HG02973 (cell line): ENCODE measurements at regions not wholly inside any gene's neighbourhood (a gene's known extent, or its start where the extent isn't known, plus 50 kb on each side); places are given as distances from the start of the nearest gene placed in this dataset.
"Not testable (repeated sequence)": the region's sequence is repeated elsewhere in the genome, so short reads cannot be mapped to it uniquely, and the experiment has no call there.

Experiments used
- ATAC-seq: cut with Tn5 transposase; IDR thresholded peaks from one replicate; pipeline ENCODE4 v1.9.1; 2021; ENCODE audit warnings: moderate library complexity; ENCODE audit not compliant: unreplicated experiment

- no peak for ATAC-seq
These were observed 557.8 kb downstream of the SUCLG1 start for GRCh38 chr2:83901317-83901716.

DNA sequence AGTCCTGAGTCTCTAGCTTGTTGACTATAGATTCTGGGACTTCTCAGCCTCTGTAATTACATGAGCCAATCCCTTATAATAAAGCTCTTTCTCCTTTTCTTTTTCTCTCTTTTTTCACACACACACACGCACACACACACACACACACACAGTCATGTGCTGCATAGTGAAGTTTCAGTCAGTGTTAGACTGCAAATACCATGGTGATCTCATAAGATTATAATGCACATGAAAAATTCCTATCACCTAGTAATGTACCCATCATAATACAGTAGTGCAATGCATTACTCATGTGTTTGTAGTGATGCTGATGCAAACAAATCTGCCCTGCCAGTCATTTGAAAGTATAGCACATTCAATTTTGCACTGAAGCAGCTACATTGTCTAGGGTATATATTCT is 558.2 kb downstream of the SUCLG1 start:
- ATAC-seq, result no peak

GRCh38 chr2:83899271-83899670 is 559.8 kb downstream of the SUCLG1 start:
- no peak for ATAC-seq

DNA sequence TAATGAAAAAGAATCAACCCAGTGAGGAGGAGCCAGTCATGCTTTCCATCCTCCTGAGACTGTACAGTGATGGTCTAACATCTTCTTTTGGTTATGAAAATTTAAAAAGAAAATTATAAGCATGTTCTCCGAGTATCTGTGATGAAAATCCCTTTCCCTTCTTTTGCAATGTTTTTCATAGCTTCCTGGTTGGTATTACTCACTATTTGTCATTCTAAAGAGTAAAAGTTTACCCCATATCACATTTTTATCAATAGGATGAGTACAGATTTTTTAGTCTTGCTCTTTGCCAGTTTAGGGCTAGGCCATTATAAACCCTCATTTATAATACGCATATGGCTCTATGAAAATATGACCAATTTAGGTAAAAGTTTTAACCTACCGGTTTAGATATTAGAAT is 564.1 kb downstream of the SUCLG1 start:
- no peak for ATAC-seq

DNA sequence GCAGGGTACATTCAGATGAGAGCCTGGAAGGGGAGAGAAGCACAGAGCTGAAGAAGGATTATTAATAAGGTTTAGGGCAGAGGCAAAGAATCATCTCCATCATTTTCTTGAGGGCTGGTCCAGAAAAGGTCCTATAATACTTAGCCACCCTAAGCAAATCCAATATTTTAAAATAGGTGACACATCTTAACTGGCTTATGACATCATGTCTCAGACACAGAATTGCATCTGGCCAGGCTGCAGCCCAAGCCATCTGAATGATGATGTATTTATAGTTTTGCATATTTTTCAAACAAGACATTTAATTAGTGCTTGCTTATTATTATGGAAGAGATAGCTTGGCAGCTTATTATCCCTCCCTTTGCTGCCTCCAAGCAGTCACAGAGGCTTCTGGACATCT is 571.3 kb downstream of the SUCLG1 start:
- no peak for ATAC-seq

- no peak for ATAC-seq
These were observed 580.0 kb downstream of the SUCLG1 start for GRCh38 chr2:83879127-83879526.

GRCh38 chr2:83877261-83877660 is 581.8 kb downstream of the SUCLG1 start:
- not testable (repeated sequence) for ATAC-seq

DNA sequence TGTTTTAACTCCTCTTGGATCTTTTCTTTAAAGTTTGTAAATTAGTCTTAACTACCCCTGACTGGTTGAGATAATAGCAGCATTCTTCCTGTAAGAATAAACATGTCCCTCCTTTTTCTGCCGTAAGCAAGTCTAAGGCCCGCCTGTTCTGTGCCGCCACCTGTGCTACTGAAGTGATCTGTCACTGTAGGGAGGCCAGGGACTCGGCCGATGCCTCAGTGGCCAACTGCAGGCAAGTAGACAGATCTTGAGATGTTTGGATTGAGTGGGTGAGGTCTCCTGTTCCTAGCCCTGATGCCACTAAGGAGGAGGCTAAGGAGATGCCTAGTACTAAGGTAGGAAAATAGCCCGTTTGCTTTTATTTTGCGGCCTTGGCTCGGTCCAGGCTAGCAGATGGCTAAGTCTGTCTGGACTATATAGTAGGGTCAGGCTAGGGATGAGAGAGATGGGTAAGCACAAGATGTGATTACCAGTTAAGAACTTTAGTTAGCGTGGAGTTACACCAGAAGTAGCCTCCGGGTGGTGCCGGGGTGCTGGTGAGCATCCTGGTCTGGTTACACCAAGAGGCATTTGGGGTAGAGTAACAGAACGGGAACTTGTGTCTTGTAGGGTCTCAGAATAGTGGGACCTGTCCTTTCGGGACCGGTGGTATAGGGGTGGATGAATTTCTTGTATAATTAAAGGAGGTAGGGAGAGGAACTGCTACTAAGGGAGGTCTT is 584.2 kb downstream of the SUCLG1 start:
- ATAC-seq, result no peak

DNA sequence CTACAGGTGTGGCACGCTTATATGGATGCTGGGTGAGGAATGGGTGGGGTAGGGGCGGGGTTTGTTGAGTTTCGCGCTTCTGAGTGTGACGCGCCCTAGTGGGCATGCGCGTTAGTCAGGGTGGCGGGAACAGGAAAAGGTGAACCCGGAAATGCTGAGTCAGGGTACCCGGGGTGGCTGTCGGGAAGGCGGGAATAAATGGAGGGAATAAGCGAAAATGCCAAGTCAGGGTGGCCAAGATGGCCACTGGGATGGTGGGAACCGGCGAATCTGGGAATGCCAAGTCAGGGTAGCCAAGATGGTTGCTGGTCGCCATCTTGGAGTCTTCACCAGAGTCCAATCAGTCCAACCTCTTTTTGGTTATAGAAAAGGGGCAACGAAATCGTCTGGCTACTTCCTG is 585.0 kb downstream of the SUCLG1 start:
- ATAC-seq, result no peak

DNA sequence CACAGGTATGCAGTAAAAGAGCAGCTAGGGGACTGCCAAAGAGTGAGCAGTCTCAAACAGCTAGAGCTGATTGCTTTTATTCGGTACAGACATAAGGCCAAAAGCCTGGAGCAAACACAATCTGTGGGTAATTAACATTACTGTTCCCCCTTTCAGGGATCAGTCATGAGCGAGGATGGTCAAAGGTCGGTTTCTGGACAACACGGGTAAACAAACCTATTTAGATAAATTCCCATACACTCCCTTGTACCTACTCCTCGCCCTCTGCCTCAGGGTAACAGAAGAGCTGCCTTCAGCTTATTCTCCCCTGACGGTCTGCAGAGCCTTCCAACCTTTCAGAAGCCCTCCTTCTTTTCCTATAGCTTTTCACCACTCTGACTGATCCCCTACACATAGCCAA is 586.0 kb downstream of the SUCLG1 start:
- no peak for ATAC-seq

- no peak for ATAC-seq
These were observed 592.9 kb downstream of the SUCLG1 start for GRCh38 chr2:83866211-83866610.

DNA sequence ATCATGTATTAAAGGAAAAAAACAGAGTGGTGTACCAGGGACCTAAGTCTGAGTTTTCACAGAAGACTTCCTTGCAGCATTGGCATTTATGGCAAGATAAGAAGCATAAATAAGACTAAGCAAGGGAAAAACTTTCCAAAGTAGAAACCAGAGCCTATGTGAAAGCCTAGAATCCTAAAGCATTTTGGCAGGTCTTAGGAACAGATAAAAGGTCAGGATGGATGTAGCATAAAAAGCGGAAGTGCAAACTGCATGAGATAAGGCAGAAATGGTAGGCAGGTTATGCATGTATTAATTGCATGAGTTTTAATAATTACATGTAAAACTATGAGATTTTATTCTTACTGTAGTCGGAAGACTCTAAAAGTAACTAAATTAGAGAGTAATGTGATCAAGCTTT is 596.5 kb downstream of the SUCLG1 start:
- ATAC-seq, result no peak

GRCh38 chr2:83860320-83860719 is 598.8 kb downstream of the SUCLG1 start:
- ATAC-seq, result no peak

DNA sequence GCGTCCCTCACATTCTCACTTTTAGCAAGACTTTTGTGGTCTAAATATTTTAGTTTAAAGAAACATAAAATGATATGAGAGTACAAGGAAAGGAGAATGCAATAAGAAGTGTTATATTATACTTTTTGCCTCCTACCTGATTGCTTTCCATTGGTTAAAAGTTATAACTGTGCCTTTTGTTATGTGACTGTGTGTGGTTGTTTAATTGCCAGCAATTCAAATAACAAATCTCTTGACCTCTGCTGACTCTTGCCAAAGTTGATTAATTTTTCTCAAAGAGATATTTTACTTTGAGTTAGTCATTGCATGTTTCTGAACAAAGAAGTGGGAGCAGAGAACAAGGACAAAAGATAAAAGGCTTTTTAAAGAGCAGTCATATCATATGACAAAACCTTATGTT is 599.5 kb downstream of the SUCLG1 start:
- no peak for ATAC-seq

DNA sequence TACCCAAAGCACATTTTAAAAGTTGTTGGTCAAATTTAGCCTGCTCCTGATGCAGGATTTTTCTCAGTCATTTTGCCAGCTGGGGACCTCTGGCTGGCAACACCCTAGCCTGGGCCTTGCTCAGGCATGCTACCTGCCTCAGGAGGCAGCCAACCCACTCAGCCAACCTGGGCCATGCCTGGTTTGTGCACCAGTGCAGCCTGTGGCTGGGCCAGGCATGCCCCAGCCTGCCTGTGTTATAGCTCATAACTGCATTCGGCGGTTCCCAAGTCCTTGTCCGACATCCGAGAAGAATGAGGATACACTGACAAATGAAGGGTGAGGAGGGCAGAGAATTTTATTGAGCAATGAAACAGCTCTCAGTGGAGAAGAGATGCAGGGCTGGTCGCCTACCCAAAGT is 608.0 kb downstream of the SUCLG1 start:
- ATAC-seq, result no peak

GRCh38 chr2:83850071-83850725 is 608.9 kb downstream of the SUCLG1 start:
- no peak for ATAC-seq

GRCh38 chr2:83844490-83844889 is 614.6 kb downstream of the SUCLG1 start:
- ATAC-seq, result no peak

DNA sequence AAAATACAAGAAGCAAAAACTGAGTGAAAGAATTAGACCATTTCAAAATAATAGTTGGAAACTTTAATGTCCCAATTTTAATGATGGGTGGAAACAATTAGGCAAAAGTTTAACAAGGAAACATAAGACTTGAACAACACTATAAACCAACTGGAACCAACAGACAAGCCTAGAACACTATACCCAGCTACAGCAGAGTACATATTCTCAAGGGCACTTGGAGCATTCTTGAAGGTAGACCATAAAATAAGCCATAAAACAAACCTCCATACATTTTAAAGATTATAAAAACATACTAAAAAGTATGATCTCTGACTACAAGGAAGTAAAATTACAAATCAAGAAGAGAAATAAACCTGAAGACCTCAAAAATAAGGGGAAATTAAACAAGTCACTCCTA is 616.7 kb downstream of the SUCLG1 start:
- ATAC-seq, result no peak

DNA sequence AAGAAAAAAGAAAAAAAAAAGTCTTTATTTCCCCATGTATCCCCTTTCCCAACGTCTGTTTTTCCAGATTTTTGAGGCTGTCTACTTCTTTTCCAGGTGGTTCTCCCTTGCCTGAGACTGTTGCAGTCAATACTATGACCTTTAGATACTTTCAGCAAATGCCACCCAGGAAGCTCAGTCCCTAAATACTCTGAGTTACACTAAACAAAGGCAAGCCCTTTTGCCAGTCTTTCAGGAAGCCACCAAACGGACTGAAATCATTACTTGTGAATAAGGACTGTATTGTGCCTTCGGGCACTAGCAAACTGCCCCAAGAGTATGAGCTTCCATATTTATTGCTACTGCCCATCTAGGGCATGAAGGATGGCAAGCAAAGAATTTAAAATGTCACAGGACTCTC is 621.3 kb downstream of the SUCLG1 start:
- no peak for ATAC-seq

GRCh38 chr2:83827618-83828017 is 631.5 kb downstream of the SUCLG1 start:
- no peak for ATAC-seq

- no peak for ATAC-seq
These were observed 632.5 kb downstream of the SUCLG1 start for GRCh38 chr2:83826577-83826976.

DNA sequence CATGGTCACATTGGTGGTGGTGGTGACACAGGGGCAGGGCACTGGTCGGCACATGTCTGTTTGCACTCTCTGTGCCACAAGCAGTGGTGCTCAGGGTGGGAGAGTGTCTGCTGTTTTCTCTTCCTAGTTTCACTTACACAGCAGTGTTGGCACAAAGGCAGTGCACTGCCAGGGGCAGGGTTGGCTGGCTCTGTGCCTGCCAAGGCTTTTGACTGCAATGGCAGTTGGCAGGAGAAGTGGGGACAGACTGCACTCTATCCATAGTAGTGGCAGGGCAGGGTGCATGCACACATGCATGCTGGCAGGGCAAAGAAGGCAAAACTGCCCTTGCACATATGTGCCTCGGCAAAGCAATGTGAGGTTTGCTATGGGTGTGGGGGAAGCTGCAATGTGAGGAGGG is 635.9 kb downstream of the SUCLG1 start:
- ATAC-seq, result no peak

GRCh38 chr2:83817511-83817910 is 641.6 kb downstream of the SUCLG1 start:
- ATAC-seq, result no peak
